H1 (cell line): ENCODE measurements at regions not wholly inside any gene's neighbourhood (a gene's known extent, or its start where the extent isn't known, plus 50 kb on each side); places are given as distances from the start of the nearest gene placed in this dataset.

Source experiments
- FOSL1 ChIP-seq: IDR thresholded peaks from 2 replicates; pipeline ENCODE4 v1.6.1; 2011; ENCODE audit warnings: mild to moderate bottlenecking, low read depth, low read length, moderate library complexity; ENCODE audit not compliant: insufficient read depth
- SAP30 ChIP-seq: fragments of 300-600 bp; sonication (generic); IDR thresholded peaks from 2 replicates; pipeline ENCODE4 v1.7.1; 2012; ENCODE audit warnings: low read length, moderate library complexity, mild to moderate bottlenecking, inconsistent platforms; ENCODE audit not compliant: insufficient read depth, insufficient replicate concordance
- TCF12 ChIP-seq: IDR thresholded peaks from 2 replicates; pipeline ENCODE4 v1.6.1; 2011; ENCODE audit warnings: low read depth, mild to moderate bottlenecking, low read length

GRCh38 chr22:44627521-44628139, 74.4 kb upstream of the PRR5 start (continued):
- TF ChIP-seq FOSL1 (no peak), TCF12 (no peak), SAP30 (no peak)
